ENCODE measurements at regions not wholly inside any gene's neighbourhood (a gene's known extent, or its start where the extent isn't known, plus 50 kb on each side); places are given as distances from the start of the nearest gene placed in this dataset.

- TF ChIP-seq CTCF (IDR thresholded peaks at IDR 0.05) (no peak), POLR2A (IDR thresholded peaks at IDR 0.05) (no peak)
These were observed 84.1 kb upstream of the RESF1 start for GRCh38 chr12:31874961-31875608.
